ENCODE measurements at regions not wholly inside any gene's neighbourhood (a gene's known extent, or its start where the extent isn't known, plus 50 kb on each side); places are given as distances from the start of the nearest gene placed in this dataset.
"Not testable (repeated sequence)": the region's sequence is repeated elsewhere in the genome, so short reads cannot be mapped to it uniquely, and the experiment has no call there.

DNA sequence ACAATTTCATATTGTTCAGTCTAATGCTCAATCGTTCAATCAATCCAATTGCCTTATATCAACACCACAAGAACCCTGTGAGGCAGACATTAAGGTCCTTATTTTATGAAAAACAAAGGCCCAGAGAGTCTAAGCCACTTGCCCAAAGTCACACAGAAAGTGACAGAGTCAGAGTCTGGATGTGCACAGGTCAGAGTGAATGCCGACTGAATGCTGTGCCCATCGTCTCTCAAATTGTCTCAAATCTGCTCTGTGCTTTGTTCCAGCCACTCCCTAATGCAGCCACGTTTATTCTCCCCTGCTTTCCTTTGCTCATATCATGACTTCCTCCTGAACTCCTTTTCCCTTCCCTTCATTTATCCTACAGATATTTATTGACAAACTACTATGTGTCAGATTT is 558.3 kb downstream of the MATN1 start:
- DNase-seq, result no peak

DNA sequence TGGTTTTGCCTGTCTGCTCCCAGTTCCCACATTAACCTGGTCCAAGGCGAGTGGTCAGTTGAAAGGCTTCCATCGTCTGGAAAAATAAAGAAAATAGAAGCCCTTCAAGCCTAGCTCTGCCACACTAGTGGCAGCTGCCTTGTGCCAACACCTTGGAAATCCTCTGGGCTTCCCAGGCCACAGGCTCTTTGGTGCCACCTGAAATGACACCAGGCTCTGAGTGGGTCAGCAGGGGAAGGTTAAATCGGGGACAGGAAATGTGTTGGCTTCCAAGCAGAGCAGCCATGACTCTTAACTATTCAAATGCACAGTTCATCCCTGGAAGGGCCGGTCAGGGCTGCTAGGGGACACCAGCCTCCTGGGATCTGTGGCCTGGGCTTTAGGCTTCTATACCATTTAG is 558.7 kb downstream of the MATN1 start:
- DNase-seq, result no peak

DNA sequence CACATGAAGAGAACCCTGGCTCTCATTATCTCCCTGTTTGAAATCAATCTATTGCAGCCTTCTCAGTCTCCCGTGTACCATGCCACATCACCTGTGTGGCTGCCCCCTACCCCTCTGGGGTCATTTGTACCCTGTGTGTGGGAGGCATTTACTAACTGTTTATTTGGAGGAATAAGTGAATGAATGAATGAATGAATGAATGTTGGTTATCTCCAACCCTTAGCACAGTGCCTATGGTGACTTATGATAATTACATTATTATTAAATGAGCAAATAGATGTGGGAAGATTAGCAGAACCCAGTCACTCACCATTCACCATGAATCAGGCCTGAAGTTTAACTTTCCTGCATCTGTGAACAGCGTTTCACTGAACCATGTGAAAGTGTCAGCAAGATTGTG is 560.8 kb downstream of the MATN1 start:
- DNase-seq, result no peak

DNA sequence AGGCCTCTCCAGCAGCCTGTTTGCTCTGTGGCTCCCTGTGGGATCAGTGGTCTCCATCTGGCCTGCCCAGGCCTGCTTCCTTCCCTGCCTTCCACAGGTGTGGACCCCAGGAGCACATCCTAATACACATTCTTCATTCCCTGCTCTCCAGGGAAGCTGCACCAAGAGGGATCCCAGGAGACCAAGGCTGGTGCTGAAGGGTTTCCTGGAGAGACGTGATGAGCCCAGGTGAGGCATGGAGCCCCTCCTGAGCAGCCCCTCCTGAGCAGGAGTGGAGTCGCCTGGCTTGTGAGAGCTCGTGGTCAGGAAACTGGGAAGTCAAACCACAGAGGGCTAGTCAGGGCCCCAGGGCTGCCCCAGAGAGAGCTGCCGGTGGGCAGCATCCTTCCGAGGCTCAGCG is 561.4 kb downstream of the MATN1 start:
- no peak for DNase-seq

DNA sequence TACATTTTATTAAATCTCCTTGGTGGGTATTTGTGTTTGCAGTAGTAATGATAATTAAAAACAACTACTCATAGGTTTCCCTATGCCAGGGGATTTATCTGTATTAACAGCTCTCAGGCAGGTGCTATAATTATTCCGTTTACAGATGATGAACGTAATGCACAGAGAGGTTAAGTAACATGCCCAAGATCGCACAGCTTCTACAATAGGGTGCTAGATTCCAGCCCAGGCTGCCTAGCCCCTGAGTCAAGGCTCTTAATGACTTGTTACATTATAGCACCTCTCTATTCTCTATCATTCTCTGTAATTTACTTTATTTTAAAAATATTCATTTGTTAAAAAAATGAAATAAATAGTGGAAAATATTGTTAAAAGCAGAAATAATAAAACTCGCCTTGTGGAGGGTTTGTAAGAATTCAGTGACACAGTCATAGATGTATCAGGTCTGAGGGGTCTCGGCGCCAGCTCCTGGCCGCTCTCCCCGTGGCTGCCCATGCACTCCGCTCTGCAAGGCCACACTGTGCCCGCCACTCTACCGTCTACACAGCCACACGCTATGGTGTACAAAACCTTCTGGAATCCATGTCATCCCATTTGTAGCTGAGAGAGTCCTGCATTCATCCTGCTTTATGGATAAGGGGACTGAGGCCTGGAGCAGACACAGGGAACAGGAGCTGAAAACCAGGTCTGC is 562.2 kb downstream of the MATN1 start:
- no peak for DNase-seq

DNA sequence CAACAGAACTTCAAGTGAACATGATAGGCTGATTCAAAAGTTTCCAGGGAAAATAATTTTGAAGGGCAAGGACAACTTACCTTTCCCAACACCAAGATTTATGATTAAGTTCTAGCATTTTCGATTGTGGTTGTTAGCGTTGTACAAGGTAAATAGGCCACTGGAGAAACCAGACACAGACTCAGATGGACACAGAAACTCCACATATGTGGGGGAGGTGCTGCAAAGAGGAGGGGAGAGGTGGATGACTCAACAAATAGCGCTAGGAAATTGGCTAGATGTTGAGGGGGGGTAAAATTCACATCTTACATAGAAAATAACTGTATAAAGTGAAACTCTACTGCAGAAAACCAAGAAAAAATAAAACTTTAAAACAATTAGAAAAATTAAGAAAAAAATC is 564.4 kb downstream of the MATN1 start:
- DNase-seq, result no peak

DNA sequence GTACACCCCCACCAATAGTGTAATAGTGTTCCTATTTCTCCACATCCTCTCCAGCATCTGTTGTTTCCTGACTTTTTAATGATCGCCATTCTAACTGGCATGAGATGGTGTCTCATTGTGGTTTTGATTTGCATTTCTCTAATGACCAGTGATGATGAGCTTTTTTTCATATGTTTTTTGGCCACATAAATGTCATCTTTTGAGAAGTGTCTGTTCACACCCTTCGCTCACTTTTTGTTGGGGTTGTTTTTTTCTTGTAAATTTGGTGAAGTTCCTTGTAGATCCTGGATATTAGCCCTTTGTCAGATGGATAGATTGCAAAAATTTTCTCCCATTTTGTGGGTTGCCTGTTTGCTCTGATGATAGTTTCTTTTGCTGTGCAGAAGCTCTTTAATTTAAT is 567.7 kb downstream of the MATN1 start:
- DNase-seq, result not testable (repeated sequence)

DNA sequence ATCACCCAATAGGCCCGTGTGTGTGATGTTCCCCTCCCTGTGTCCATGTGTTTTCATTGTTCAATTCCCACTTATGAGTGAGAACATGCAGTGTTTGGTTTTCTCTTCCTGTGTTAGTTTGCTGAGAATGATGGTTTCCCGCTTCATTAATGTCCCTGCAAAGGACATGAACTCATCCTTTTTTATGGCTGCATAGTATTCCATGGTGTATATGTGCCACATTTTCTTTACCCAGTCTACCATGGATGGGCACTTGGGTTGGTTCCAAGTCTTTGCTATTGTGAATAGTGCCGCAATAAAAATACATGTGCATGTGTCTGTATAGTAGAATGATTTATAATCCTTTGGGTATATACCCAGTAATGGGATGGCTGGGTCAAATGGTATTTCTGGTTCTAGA is 568.1 kb downstream of the MATN1 start:
- DNase-seq, result not testable (repeated sequence)

DNA sequence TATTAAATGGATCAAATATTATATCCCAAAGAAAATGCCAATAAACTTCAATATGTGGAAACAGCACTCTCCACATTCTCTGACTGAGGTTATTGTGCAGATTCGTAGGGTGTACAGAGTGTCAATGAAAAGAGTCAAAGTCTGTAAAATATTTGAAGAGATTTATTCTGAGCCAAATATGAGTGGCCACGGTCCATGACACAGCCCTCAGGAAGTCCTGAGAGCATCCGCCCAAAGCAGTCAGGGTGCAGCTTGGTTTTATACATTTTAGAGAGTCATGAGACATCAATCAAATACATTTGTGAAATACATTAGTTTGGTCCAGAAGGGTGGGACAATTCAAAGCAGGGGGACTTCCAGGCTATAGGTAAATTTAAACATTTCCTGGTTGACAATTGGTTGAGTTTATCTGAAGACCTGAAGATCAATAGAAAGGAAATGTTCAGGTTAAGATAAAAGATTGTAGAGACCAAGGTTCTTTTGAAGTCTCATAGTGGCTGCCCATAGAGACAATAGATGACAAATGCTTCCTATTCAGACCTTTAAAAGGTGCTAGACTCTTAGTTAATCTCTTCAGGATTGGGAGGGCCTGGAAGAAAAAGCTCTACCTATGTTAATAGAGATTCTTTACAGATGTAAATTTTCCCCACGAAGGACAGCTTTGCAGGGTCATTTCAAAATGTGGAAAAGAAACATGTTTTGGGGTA is 569.5 kb downstream of the MATN1 start:
- DNase-seq, result no peak

DNA sequence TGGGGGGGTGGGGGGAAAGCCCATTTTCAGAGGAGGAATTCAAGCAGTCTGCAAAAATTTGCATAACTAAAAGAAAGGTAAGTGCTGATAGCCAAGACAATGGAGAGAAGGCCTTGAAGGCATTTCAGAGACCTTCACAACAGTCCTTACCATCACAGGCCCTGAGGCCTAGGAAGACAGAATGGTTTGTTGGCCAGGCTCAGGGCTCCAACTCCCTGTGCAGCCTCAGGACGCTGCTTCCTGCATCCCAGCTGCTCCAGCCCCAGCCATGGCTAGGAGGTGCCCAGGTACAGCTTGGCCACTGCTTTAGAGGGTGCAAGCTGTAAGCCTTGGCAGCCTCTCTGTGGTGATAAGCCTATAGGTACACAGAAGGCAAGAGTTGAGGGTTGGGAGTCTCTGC is 571.6 kb downstream of the MATN1 start:
- no peak for DNase-seq

DNA sequence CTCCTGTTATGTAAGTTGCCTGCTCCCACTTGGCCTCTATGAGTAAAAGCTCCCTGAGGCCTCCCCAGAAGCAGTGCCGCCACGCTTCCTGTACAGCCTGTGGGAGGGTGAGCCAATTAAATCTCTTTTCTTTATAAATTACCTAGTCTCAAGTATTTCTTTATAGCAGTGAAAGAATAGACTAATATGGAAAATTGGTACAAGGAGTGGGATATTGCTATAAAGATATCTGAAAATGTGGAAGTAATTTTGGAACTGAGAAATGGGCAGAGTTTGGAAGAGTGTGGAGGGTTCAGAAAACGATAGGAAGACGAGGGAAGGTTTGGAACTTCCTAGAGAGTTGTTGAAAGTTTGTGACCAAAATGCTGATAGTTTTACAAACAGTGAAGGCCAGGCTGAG is 572.3 kb downstream of the MATN1 start:
- DNase-seq, result no peak

DNA sequence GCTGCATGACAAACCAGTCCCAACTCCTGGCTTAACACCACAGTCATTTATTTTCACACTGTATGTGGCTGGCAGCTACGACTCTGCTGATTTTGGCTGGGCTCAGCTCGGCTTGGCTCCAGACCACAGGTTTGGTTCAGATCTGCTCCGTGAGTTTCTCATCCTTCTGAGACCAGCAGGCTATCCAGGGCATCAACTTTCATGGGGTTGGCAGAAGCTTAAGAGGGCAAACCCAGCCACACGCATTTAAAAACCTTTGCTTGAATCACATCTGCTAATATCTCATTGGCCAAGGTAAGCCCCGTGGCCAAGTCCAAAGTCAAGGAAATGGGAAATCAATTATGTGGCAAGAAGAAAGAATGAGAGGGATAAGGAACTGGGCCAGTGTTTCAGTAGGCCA is 574.2 kb downstream of the MATN1 start:
- no peak for DNase-seq

DNA sequence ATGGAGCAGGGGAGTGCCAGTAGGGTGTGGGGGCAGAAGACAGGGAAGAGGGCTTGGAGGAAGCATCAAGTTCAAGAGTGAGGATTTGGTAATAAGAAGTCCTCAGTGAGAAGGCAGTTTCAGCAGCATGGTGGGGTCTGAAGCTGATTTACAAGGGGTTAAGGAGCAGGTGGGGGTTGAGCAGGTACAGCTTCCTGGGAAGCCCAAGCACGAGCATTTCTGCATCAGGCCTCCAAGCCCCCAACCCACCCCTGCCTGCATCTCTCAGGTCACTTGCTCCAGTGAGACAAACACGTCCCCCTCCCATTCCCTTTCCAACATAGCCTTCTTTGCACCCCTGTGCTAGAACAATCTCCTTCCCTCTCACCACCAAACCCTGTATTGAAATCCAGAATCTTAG is 574.7 kb downstream of the MATN1 start:
- no peak for DNase-seq

DNA sequence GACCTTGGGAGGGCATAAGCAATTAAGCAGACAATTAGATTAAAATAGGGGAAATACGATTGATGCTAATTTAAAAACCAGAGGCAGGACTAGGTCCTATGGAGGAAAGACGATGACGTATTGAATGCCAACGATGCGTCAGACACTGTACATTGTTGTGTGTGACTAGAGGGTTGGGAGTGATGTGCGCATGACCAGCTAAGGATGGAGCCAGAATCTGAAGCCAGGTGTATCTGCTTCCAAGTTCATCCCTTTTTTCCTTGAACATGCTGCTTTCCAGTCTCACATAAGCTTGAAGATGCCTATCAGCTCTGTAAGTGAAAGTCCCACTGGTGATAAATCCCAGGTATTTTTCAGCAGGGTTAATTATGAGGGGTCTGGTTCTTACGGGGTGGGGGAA is 576.2 kb downstream of the MATN1 start:
- no peak for DNase-seq

DNA sequence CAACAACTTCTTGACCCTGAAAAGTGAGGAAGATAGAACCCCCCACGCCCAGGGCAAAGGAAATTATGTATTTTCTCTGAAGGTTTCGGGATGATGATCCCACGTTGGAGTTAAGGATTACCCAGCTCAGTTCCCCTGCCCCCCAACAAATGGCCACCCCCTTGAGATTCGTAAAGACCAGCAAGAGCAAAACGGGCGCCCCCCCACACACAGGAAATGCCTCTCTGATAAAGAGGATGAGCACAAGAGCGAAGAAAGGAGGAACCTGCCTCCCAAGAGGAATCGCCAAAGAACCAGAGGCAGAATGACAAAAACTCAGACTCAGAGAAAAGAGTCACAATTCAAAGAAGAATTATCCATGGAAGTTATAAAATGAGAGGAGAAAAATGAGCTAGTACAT is 576.9 kb downstream of the MATN1 start:
- DNase-seq, result no peak

DNA sequence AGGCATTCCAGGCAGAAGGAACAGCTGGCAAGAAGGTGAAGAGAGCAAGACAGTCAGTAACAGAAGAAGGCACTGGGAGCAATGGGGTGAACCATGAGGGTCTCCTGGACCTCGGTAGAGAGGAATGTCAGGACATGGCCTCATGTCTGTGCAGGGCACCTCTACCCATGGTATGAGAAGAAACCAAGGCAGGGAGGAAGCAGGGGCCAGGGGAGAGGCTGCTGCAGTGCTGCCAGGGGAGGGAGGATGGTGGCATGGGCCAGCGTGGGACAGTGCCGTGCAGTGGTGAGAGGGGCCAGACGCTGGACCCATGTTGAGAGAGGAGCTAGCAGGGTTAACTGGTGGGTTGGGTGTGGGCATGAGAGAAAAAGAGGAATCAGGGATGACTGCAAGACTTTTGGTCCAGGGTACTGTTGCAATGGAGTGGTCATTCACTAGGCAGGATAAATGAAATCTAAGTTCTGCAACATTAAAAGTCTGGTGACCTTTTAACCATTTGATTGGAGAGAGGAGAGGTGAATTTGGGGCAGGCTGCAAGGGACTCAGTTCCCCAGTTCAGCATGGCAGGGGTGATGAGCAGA is 577.6 kb downstream of the MATN1 start:
- no peak for DNase-seq

DNA sequence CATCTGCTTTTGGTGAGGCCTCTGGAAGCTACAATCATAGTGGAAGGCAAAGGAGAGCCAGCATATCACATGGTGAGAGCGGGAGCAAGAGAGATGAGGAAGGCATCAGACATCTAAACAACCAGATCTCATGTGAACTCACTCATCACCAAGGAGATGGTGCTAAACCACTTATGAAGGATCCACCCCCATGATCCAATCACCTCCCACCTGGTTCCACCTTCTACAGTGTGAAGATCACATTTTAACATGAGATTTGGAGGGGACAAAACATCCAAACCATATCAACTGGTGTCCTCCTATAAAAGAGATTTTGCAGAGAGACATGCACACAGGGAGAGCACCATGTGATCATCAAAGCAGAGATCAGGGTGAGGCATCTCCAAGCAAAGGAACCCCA is 578.6 kb downstream of the MATN1 start:
- no peak for DNase-seq

DNA sequence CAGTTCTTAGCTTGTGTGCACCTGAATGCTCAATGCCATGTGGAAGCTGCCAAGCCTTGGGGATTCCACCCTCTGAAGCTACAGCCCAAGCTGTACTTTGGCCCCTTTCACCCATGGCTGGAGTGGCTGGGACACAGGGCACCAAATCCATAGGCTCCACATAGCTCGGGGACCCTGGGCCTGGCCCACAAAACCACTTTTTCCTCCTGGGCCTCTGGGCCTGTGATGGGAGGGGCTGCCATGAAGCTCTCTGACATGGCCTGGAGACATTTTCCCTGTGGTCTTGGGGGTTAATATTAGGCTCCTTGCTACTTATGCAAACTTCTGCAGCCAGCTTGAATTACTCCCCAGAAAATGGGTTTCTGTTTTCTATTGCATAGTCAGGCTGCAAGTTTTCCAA is 579.9 kb downstream of the MATN1 start:
- no peak for DNase-seq

DNA sequence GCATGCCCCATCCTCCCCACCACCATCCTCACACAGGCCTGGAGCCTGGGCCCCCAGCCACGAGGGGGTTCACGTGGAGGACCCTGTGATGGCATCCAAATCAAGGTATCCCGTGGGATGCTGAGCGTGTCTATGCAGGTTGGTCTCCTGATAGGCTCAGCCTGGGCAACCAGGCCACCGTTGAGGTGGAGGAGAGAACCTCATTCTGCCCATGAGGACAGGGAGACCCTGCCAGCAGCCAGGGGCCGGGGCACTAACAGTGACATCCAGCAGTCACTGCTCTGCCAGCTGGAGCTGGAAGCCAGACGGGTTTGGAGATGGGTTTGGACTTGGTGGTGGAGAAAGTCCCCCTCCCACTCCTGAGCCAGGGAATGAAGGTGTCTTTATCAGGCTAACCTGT is 582.8 kb downstream of the MATN1 start:
- DNase-seq, result no peak

DNA sequence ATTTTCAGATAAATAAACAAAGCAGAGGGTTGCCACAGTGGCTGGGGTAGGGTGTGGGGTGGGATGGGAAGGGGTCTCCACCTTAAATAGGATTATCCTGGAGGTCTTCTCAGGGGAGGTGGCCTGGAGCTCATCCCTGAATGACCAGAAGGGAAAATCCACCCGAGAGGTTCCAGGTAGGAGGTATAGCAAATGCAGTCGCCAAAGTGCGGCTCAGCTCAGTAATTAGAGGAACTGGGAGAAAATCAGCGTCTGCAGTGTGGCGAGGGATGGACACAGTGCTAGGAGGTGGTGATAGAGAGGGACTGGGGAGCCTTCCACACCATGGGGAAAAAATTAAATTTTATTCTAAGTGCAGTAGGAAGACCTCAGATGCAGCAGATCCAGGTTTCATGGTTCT is 584.5 kb downstream of the MATN1 start:
- DNase-seq, result no peak

DNA sequence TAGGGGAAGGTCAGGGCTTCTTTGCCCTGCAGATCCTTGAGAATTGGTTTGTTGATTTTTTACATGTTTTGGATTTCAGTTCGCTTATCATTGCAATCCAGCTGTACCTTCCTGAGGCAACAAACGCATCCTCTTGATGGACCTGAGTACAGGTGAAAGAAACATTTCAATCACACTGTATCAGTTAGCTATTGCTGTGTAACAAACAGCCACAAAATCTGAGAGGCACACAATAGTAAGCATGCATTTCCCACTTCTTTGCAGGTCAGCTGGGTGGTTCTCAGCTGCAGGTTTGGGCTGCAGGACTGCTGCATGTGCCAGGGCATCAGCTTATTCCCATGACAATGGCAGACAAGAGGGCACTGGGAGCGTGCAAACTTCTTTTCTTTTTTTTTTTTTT is 586.4 kb downstream of the MATN1 start:
- no peak for DNase-seq

DNA sequence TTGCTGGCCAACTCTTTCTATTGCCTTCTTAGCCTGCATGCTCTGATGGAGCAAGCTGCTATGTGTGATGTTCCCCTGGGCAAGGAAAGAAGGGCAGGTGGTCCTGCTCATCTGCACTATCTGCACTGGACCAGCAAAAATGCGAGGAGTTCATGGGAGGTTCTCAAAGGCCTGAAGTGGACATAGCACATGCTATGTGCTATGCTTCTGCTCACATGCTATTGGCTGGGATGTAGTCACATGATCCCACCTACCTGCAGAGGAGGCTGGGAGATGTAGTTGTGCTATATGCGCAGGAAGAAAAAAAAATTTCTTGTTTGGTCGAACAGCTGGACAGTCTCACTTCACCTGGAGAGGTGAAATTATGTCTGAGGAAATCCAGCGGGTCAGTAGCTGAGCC is 587.7 kb downstream of the MATN1 start:
- DNase-seq, result no peak

DNA sequence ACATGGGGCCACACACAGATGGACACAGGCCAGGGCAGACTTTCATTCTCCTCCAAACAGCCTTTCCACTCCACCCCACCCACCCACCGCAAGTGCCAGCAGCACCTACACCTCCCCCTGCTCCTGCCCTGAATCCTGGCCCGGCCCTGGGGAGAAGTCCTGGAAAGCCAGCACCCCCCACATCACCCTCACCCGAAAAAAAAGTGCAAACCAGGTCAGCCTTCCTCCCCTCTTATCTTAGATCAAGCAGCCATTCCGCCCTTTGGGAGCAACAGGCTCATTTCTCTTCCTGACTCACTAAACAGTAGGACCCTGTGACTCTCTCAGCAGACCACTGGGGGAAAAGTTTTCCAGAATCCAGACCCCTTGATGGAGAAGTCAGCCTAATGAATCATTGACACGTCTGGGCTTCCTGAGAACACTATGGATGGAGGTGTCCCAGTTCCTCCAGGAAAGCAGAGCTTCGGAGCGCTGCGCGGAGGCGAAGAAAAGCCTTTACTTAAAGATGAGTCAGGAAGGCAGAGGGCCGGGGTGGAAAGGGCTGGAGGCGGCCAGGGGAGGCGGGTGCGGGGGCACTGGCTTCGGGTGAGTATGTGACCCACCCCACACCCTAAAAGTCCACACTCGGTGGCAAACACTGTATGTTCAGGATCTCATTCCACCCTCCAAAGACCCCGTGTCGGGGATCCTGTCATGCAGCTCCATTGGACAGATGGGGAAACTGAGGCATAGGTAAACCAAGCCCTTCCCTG is 588.7 kb downstream of the MATN1 start:
- DNase-seq, result no peak
